ENCODE measurements at regions not wholly inside any gene's neighbourhood (a gene's known extent, or its start where the extent isn't known, plus 50 kb on each side); places are given as distances from the start of the nearest gene placed in this dataset.

DNA sequence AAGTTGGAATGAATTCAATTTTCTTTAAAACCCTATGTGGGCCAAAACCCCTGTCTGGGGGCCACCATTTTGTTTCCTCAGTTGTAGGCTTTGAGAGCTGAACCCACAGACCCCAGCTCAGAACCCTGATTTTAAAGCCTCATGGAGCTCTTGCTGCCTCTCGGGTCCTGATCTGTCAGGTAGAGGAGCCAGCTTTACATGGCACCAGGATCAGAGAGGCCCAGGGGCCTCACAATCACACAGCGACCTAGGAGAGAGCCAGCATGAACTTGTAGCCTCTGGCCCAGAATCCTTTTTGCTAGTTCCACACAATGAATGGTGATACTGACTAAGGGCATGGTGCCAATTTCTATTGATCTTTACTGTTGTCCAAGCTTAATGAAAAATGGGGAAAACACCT is 84.3 kb upstream of the SORCS3 start:
- no peak for TF ChIP-seq YY1 (IDR thresholded peaks at IDR 0.05; ENCODE audit: extremely low read depth, insufficient replicate concordance, low read depth, low read length)
- TF ChIP-seq, protein P1, sequence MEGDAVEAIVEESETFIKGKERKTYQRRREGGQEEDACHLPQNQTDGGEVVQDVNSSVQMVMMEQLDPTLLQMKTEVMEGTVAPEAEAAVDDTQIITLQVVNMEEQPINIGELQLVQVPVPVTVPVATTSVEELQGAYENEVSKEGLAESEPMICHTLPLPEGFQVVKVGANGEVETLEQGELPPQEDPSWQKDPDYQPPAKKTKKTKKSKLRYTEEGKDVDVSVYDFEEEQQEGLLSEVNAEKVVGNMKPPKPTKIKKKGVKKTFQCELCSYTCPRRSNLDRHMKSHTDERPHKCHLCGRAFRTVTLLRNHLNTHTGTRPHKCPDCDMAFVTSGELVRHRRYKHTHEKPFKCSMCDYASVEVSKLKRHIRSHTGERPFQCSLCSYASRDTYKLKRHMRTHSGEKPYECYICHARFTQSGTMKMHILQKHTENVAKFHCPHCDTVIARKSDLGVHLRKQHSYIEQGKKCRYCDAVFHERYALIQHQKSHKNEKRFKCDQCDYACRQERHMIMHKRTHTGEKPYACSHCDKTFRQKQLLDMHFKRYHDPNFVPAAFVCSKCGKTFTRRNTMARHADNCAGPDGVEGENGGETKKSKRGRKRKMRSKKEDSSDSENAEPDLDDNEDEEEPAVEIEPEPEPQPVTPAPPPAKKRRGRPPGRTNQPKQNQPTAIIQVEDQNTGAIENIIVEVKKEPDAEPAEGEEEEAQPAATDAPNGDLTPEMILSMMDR (IDR thresholded peaks at IDR 0.05 in 2 of 3, conservative IDR thresholded peaks at IDR 0.05 in 1 of 3; ENCODE audit: borderline replicate concordance in 1 of 3, insufficient read depth in 1 of 3, low read depth in 2 of 3, low read length in 2 of 3), result no peak
- TF ChIP-seq POLR2A (IDR thresholded peaks at IDR 0.05; ENCODE audit: borderline replicate concordance, extremely low read depth, insufficient read depth, insufficient read length), result no peak
- no peak for TF ChIP-seq POLR2AphosphoS5 (IDR thresholded peaks at IDR 0.05; ENCODE audit: low read depth, low read length)
- no peak for TF ChIP-seq EZH2 (IDR thresholded peaks at IDR 0.05)
- no peak for TF ChIP-seq SIN3A (IDR thresholded peaks at IDR 0.05; ENCODE audit: low read depth)
- TF ChIP-seq, protein P2, sequence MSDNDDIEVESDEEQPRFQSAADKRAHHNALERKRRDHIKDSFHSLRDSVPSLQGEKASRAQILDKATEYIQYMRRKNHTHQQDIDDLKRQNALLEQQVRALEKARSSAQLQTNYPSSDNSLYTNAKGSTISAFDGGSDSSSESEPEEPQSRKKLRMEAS (IDR thresholded peaks at IDR 0.05), result no peak
- no peak for TF ChIP-seq SRF (IDR thresholded peaks at IDR 0.05; ENCODE audit: low read depth)
- no peak for TF ChIP-seq EZH2phosphoT487 (IDR thresholded peaks at IDR 0.05; ENCODE audit: borderline replicate concordance)
- TF ChIP-seq CBX3 (IDR thresholded peaks at IDR 0.05; ENCODE audit: low read depth), result no peak
- no peak for TF ChIP-seq JUND (IDR thresholded peaks at IDR 0.05)
- TF ChIP-seq ZNF274 (IDR thresholded peaks at IDR 0.05; ENCODE audit: low read depth, low read length), result no peak
- no peak for TF ChIP-seq FOSL1 (IDR thresholded peaks at IDR 0.05; ENCODE audit: low read depth)
- TF ChIP-seq RAD21 (IDR thresholded peaks at IDR 0.05; ENCODE audit: low read depth), result no peak
